CMK (cell line): ENCODE measurements at regions not wholly inside any gene's neighbourhood (a gene's known extent, or its start where the extent isn't known, plus 50 kb on each side); places are given as distances from the start of the nearest gene placed in this dataset.
"Not testable (repeated sequence)": the region's sequence is repeated elsewhere in the genome, so short reads cannot be mapped to it uniquely, and the experiment has no call there.

Experiments
- DNase-seq: peaks from one replicate; pipeline ENCODE4 v3.0.0-alpha.2; 2010; ENCODE audit warnings: low read depth

GRCh38 chr5:167939686-167940085 is 351.8 kb upstream of the WWC1 start:
- no peak for DNase-seq

DNA sequence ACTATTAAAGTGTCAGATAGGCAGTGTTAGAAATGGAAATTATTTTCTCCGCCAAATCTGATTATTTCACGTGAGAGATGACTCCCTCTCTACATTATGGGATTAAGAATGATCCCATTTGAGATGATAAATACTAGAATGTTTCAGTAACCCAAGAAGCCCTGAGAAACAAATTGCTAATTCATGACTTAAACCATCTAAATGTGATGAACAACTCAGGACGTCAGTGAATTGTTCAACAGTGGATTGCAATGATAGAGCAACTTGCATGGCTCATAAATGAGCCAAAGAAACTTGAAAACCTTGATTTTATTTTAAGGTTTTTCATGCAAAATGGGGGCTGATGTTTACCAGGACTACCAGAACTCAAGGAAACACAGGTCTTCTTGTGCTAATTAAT is 350.5 kb upstream of the WWC1 start:
- DNase-seq = no peak

DNA sequence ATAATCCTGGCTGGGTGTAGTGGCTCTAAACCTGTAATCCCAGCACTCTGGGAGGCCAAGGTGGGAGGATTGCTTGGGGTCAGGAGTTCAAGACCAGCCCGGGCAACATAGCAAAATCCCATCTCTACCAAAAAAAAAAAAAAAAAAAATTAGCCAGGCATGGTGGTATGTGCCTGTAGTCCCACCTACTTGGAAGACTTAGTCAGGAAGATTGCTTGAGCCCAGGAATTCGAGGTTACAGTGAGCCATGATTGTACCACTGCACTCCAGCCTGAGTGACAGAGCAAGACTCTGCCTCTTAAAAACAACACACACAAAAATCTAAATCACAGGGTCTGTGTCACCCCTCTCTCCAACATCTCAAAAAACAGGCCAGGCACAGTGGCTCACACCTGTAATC is 349.9 kb upstream of the WWC1 start:
- not testable (repeated sequence) for DNase-seq

- DNase-seq = no peak
These were observed 348.1 kb upstream of the WWC1 start for GRCh38 chr5:167943343-167943742.

- DNase-seq = no peak
These were observed 347.2 kb upstream of the WWC1 start for GRCh38 chr5:167944121-167944852.

- no peak for DNase-seq
These were observed 345.7 kb upstream of the WWC1 start for GRCh38 chr5:167945542-167946384.

DNA sequence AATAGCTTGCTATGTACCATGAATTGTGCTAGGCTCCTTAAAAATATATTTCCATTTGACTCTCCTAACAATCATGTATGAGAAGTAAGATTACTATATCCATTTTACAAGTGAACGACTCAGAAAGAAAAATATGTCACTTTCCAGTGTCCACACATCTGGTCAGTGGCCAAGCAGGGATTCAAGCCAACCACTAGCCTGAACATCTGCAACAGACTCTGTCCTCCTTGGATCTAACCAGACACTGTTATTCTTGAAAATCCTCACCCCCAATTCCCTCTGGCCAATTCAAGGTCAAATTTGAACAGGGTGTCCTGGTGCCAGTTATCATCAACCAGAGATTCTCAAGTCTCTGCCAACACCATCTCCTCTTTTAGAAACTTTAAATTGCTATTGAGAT is 344.1 kb upstream of the WWC1 start:
- DNase-seq = no peak

- no peak for DNase-seq
These were observed 343.2 kb upstream of the WWC1 start for GRCh38 chr5:167948251-167948650.

DNA sequence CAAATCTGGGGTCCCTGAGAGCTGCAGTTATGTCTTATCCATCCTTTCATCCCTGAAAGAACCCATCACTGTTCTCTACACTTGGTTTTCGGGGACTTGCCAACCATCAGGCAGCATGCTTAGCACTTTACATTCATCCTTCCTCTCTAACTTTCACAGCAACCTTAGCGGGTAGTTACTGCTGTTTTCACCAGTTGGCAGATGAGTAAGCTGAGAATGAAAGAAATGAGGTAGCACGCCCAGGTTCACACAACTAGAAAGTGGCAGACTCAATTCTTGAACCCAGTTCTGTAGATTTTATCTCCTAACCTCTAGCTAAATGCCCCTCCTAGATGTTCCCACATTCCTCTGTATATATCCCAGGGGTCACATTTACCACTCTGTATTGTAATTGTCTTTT is 342.0 kb upstream of the WWC1 start:
- no peak for DNase-seq

- no peak for DNase-seq
These were observed 341.2 kb upstream of the WWC1 start for GRCh38 chr5:167950126-167950721.

GRCh38 chr5:167951116-167951515 is 340.3 kb upstream of the WWC1 start:
- DNase-seq = no peak

DNA sequence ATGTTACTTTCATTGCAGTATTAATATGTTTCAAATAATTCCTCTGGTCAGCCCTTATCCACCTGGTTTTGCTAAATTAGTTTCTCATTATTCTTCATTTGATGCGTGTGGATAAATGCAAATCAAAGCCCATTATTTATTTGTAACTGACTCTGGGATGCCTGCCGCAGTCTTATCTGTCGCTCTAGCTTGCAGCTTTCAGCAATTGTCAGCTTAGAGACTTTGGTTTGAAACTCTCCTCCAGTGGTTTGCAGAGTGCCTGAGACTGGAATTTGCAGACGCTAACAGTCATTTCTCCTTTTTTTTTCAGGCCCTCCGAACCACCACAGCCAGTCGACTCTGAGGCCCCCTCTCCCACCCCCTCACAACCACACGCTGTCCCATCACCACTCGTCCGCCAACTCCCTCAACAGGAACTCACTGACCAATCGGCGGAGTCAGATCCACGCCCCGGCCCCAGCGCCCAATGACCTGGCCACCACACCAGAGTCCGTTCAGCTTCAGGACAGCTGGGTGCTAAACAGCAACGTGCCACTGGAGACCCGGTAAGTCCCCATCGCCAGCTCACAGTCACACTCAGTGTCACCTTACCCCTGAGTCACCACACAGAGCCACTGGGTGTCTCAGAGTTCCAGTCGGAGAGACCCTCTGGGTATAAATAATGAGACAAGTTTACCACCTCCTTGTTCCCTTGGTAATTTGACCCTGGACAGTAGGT is 339.0 kb upstream of the WWC1 start:
- no peak for DNase-seq

GRCh38 chr5:167953151-167953798 is 338.2 kb upstream of the WWC1 start:
- DNase-seq = no peak

DNA sequence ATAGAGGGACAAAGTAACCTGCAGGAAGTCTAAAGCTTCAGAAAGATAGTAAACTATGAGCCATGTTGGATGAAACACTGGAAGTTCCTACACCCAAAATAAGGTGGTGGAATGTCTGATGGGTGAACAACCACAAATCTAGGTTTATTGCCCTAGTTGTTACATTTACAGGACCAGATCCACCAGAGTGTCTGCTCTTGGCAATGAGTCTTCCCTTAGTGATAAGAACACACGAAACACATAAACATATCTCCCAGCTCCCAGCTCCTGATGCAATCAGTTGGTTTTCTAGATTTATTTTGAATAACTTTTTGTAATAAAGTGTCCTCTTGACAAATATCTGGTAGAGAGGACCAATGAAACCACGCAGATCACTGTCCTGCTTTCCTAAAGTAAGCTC is 329.7 kb upstream of the WWC1 start:
- no peak for DNase-seq

GRCh38 chr5:167964529-167964928 is 326.9 kb upstream of the WWC1 start:
- DNase-seq = no peak

DNA sequence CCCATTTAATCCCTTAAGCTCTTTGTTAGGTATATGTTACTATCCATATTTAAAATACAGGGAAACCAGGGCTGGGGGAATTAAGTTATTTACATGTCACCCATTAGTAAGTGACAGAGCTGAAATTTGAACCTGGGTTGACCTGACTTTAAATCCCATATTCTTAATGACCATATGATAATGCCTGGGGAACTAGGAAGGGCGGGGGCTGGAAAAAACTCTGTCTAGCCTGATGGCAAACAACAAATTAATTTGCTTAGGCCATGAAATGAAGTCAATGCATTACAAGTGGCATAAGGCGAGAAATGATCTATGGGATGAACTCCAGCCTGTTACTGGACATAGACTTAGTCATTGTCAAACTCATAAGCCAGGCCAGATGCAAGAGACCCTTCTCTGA is 325.7 kb upstream of the WWC1 start:
- no peak for DNase-seq

DNA sequence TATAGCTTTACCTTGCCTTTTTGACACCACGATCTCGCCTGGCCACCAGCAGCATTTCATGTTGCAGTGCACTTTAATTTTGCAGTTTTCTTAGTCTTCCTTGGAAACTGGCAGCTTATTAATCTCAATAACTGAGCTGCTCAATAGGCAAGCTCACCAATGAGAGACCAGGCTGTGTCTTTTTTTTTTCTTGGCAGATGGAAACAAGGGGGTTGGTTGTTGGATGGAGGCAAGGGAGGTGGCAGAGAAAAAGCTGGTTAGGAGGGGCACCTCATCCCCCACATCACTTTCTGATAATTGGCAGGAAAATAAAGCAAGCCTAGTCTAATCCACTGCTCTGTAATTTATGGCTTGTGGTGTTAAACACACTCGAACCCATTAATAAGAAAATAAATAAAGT is 324.5 kb upstream of the WWC1 start:
- DNase-seq = no peak

DNA sequence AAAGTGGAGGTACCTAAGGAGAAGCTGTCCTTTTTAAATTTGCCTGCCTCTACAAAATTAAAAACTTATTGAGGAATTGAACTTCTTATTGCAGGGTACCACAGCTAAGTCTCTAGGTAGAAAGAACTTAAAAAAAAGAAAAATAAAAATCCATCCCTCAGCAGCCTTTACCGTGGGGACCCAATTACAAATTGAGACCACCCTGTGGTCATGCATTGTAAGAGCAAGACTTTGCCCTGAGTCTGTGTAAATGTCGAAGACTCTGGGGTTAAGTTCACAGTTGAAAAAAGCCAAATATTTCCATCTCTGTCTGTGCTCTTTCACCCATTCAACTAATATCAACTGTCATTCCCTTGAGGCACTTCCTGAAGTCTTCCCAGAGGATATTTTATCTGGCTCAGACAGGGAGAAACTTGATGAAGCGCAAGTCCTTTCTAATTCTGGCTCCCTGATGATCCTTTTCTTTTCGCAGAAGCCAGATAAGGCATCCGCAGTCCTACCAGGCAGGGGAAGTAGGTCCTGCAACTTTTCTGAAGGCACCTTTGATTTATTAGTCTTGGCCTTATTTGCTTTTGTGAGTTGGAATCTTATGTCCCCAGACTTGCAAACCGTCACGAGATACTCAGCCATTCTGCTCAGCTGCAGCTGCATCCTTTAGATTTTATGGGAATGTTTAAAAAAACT is 323.8 kb upstream of the WWC1 start:
- no peak for DNase-seq

DNA sequence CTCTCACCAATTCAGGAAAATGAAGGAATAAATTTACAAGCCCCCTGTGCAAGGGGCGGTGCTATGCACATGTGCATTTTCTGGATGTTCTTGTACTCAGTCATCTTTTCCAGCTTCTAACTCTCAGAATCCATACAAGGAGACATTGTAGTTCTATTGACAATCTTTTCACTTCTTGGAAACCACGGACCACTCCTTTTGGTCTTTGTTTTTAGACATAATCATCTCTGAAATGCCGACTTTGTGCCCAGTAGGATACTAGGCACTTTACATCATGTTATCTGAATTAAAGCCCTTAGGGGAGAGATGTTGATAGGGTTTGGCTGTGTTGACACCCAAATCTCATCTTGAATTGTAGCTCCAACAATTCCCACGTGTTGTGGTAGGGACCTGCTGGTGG is 322.6 kb upstream of the WWC1 start:
- DNase-seq = no peak

GRCh38 chr5:167969998-167970397 is 321.4 kb upstream of the WWC1 start:
- no peak for DNase-seq

DNA sequence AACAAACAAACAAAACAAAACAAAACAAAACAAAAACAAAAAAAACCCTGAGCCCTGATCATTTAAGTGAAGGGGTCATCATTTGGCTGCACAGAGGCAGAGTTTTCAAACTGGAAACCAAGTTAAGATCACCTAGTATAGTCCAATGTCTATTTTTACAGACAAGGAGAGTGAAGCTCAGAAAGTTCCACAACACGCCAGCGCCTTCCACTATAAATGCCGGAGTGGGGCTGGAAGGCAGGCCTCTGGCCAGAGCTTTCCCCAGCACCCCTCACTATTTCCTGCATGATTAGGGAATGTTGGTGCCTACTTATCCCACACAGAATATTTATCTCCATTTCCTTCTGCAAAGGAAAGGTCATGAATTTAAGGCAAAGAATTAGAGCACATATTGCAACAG is 319.7 kb upstream of the WWC1 start:
- no peak for DNase-seq
